Fibroblast of mammary gland (primary cell): ENCODE measurements at regions not wholly inside any gene's neighbourhood (a gene's known extent, or its start where the extent isn't known, plus 50 kb on each side); places are given as distances from the start of the nearest gene placed in this dataset.
A peak's percentile ranks its signal among the peaks of the same experiment; 100 is the strongest.
"Not testable (repeated sequence)": the region's sequence is repeated elsewhere in the genome, so short reads cannot be mapped to it uniquely, and the experiment has no call there.

ENCODE experiments used
- DNase-seq: peaks from one replicate; pipeline ENCODE4 v3.0.0-alpha.2; 2010; ENCODE audit warnings: low read depth
- H3K4me3 ChIP-seq: 2 replicates; pipeline ENCODE4 v1.5.1; 2011; ENCODE audit warnings: low read depth, mild to moderate bottlenecking, low read length, moderate library complexity; ENCODE audit not compliant: control insufficient read depth
- TF ChIP-seq, protein P1 (sequence below): conservative IDR thresholded peaks from 2 replicates; pipeline ENCODE4 v1.5.1; 2011; ENCODE audit warnings: low read depth, low read length, inconsistent platforms; ENCODE audit not compliant: control insufficient read depth, insufficient read depth

DNA sequence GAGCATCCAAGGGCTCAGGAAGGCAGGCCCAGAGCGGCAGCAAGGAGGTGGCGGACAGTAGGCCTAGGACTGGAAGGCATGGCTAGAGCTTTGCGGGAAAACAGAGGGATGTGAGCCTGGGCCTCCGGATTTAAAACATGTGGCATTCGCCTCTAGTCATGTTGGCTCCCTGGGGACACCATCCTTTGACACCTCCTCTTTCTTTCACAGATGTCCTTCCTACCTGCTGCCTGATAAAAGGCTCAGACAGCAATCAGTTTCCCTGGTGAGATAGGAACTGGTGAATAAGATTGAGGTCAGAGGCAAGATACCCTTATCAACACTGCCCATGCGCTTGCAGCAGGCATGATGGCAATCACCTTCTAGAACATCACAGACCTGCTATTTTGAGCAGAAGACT, 277.6 kb downstream of the SIPA1L2 start:
- TF ChIP-seq, protein P1, sequence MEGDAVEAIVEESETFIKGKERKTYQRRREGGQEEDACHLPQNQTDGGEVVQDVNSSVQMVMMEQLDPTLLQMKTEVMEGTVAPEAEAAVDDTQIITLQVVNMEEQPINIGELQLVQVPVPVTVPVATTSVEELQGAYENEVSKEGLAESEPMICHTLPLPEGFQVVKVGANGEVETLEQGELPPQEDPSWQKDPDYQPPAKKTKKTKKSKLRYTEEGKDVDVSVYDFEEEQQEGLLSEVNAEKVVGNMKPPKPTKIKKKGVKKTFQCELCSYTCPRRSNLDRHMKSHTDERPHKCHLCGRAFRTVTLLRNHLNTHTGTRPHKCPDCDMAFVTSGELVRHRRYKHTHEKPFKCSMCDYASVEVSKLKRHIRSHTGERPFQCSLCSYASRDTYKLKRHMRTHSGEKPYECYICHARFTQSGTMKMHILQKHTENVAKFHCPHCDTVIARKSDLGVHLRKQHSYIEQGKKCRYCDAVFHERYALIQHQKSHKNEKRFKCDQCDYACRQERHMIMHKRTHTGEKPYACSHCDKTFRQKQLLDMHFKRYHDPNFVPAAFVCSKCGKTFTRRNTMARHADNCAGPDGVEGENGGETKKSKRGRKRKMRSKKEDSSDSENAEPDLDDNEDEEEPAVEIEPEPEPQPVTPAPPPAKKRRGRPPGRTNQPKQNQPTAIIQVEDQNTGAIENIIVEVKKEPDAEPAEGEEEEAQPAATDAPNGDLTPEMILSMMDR = no peak
- DNase-seq = no peak
- H3K4me3 ChIP-seq = no peak overlapping the region

DNA sequence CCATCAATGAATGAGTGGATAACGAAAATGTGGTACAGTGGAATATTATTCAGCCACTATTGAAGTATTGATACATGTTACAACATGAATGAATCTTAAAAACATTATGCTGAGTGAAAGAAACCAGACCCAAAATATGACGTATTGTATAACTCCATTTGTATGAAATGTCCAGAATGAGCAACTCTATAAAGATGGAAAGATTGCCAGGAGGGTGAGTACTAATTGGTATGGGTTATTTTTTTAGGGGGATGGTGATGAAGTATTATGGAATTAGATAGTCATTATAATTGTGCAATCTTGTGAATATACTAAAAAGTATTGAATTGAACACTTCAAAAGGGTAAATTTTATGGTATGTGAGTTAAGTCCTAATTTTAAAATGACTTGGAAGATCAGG, 278.6 kb downstream of the SIPA1L2 start:
- DNase-seq = no peak
- no peak overlapping the region for H3K4me3 ChIP-seq
- TF ChIP-seq, protein P1 = no peak

DNA sequence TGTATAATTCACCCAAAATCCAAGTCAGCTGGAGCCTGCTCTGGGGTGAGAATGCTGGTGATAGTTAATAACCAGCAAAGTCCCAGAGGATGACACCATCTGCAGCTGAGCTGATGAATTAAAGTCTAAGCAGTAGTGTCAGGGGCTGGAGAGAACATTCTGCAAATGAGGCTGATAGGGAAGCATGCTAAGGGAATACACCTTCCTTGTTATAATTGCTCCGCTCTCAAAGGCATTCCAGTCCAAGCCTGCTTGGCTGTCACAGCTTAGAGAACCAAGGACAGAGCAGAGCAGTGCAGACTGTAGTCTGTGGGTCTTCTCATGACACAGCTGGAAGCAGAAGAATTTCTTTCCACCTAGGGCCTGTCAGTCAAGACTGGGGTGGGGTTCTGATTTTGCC, 283.1 kb downstream of the SIPA1L2 start:
- H3K4me3 ChIP-seq = no peak overlapping the region
- TF ChIP-seq, protein P1 = no peak
- no peak for DNase-seq

DNA sequence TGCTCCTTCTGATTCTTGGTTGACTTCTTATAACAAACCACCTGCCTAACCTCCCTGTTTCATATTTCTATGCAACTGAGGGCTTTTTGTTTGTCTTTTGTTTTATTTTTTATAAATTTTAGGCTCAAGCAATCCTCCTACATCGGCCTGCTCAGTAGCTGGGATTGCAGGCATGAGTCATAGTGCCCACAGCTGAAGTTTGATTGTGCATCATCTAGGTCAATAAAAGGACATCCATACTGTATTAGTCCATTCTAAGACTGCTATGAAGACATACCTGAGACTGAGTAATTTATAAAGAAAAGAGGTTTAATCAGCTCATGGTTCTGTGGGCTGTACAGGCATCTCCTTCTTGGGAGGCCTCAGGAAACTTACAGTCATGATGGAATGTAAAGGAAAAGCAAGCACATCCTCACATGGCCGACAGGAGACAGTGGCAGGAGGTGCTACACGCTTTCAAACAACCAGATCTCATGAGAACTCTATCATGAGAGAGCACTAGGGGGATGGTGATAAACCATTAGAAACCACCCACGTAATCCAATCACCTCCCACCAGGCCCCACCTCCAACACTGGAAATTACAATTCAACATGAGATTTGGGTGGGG, 285.0 kb downstream of the SIPA1L2 start:
- TF ChIP-seq, protein P1 = no peak
- no peak overlapping the region for H3K4me3 ChIP-seq
- DNase-seq = peak; percentile 25

DNA sequence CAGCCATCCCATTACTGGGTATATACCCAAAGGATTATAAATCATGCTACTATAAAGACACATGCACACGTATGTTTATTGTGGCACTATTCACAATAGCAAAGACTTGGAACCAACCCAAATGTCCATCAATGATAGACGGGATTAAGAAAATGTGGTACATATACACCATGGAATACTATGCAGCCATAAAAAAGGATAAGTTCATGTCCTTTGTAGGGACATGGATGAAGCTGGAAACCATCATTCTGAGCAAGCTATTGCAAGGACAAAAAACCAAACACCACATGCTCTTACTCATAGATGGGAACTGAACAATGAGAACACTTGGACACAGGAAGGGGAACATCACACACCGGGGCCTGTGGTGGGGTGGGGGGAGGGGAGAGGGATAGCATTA, 285.7 kb downstream of the SIPA1L2 start:
- not testable (repeated sequence) for H3K4me3 ChIP-seq, DNase-seq

DNA sequence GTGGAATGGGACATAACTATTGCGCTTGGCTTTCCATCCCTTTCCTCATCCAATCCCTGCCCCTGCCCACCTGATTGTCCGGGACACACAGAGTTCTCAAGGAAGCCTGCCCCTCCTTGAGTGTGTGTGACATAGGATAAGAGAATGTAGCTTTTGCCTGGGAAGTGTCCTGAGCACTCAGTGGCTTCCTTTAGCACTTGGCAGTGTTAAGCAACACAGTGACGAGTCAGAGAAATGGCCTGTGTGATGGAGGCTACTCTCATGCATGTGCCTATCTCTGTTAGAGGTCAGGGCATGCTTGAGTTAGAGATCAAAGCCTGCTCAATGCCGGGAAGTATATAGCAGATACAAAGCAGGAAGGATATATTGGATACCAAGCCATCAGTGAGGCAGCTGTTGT, 289.5 kb downstream of the SIPA1L2 start:
- no peak overlapping the region for H3K4me3 ChIP-seq
- no peak for DNase-seq
- TF ChIP-seq, protein P1 = no peak

DNA sequence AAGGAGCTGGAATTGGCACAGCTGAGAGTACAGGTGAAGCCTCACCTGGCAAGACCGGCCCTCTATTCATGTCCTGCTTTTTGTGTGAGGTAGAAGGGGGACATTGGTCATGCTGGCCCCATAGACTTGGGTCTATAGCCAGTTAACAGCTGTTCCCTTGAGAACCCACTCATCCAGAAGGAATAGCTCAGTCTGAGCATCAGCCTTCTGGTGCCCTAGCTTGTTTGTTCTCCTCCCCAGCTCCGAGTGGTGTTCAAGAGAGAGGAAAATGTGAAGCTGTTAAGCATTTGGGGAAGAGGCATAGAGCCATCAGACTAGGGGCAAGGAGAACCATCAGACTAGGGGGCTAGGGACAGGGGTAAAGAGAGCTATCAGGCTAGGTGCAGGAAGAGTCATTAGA, 290.9 kb downstream of the SIPA1L2 start:
- H3K4me3 ChIP-seq = no peak overlapping the region
- DNase-seq = no peak
- TF ChIP-seq, protein P1 = no peak
